ENCODE measurements at regions not wholly inside any gene's neighbourhood (a gene's known extent, or its start where the extent isn't known, plus 50 kb on each side); places are given as distances from the start of the nearest gene placed in this dataset.

DNA sequence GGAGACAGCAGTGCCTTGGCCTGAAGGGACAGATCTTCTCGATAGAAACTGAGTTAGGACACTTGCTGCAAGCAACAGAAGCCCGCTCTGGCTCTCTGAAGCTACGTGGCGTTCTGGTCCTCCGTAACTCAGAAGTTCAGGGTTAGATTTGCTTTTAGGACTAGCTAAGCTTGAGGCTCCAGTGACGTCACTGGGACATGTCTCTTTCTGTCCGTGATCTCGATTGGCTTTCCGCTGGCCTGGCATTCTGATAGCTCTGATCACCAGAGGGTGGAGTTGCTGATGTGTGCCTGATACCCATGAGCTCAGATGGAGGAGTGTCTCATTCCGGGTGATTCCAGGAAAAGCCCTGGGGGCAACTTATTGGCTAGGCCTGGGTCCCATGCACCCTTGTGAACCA is 75.0 kb downstream of the GLI2 start:
- no peak for TF ChIP-seq POLR2AphosphoS5 (IDR thresholded peaks at IDR 0.05; ENCODE audit: low read depth, low read length)
- TF ChIP-seq, protein P1, sequence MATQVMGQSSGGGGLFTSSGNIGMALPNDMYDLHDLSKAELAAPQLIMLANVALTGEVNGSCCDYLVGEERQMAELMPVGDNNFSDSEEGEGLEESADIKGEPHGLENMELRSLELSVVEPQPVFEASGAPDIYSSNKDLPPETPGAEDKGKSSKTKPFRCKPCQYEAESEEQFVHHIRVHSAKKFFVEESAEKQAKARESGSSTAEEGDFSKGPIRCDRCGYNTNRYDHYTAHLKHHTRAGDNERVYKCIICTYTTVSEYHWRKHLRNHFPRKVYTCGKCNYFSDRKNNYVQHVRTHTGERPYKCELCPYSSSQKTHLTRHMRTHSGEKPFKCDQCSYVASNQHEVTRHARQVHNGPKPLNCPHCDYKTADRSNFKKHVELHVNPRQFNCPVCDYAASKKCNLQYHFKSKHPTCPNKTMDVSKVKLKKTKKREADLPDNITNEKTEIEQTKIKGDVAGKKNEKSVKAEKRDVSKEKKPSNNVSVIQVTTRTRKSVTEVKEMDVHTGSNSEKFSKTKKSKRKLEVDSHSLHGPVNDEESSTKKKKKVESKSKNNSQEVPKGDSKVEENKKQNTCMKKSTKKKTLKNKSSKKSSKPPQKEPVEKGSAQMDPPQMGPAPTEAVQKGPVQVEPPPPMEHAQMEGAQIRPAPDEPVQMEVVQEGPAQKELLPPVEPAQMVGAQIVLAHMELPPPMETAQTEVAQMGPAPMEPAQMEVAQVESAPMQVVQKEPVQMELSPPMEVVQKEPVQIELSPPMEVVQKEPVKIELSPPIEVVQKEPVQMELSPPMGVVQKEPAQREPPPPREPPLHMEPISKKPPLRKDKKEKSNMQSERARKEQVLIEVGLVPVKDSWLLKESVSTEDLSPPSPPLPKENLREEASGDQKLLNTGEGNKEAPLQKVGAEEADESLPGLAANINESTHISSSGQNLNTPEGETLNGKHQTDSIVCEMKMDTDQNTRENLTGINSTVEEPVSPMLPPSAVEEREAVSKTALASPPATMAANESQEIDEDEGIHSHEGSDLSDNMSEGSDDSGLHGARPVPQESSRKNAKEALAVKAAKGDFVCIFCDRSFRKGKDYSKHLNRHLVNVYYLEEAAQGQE (IDR thresholded peaks at IDR 0.05; ENCODE audit: insufficient read depth in 1 of 2, low read depth in 2 of 2, low read length in 2 of 2): no peak
- no peak for TF ChIP-seq SIN3A (IDR thresholded peaks at IDR 0.05; ENCODE audit: borderline replicate concordance, insufficient read depth, low read length)
